RWPE1 (cell line): ENCODE measurements at regions not wholly inside any gene's neighbourhood (a gene's known extent, or its start where the extent isn't known, plus 50 kb on each side); places are given as distances from the start of the nearest gene placed in this dataset.

Experiments used
- CTCF ChIA-PET: fragments of 350-600 bp; sonication (Branson Sonifier 250); formaldehyde crosslinking; extraction: SDS; loops from one replicate; lab custom pipeline; 2021; lab: Yijun Ruan, JAX
- POLR2A ChIA-PET: fragments of 400-600 bp; formaldehyde crosslinking; extraction: SDS; loops from one replicate; lab custom pipeline; 2020; ENCODE audit warnings: antibody characterized with exemption; ENCODE audit not compliant: low non-redundant PET; lab: Yijun Ruan, JAX
- DNase-seq: peaks from one replicate; pipeline ENCODE4 v3.0.0; 2012; ENCODE audit warnings: low spot score
- H3K27ac ChIP-seq: fragments of 450-650 bp; 2 replicates; pipeline ENCODE4 v1.5.1; 2017
- CTCF ChIP-seq: fragments of 450-650 bp; conservative IDR thresholded peaks from 2 replicates; pipeline ENCODE4 v1.5.1; 2017; ENCODE audit warnings: low read depth, mild to moderate bottlenecking

GRCh38 chr7:17558135-17558534 lies 259.7 kb downstream of the AHR start:
- ChIA-PET POLR2A (no interaction called here), CTCF (no interaction called here)
- no peak for DNase-seq
- H3K27ac ChIP-seq, result no peak overlapping the region
- no peak for TF ChIP-seq CTCF

GRCh38 chr7:17558558-17559332 lies 260.3 kb downstream of the AHR start:
- no peak for DNase-seq
- TF ChIP-seq CTCF, result no peak
- CTCF ChIA-PET, result no interaction called here
- POLR2A ChIA-PET, result no interaction called here
- no peak overlapping the region for H3K27ac ChIP-seq

- no peak for DNase-seq
- TF ChIP-seq CTCF, result no peak
- H3K27ac ChIP-seq, result no peak overlapping the region
- ChIA-PET CTCF (no interaction called here), POLR2A (no interaction called here)
Observed at GRCh38 chr7:17559388-17559787, 260.9 kb downstream of the AHR start.

GRCh38 chr7:17560516-17560915 lies 262.1 kb downstream of the AHR start:
- peak; percentile 45 for DNase-seq
- no peak for TF ChIP-seq CTCF
- POLR2A ChIA-PET, result no interaction called here
- CTCF ChIA-PET, result no interaction called here
- no peak overlapping the region for H3K27ac ChIP-seq

GRCh38 chr7:17560966-17561365 lies 262.5 kb downstream of the AHR start:
- CTCF ChIA-PET, result no interaction called here
- H3K27ac ChIP-seq, result no peak overlapping the region
- POLR2A ChIA-PET, result no interaction called here
- TF ChIP-seq CTCF, result no peak
- DNase-seq, result no peak

- no peak for DNase-seq
- H3K27ac ChIP-seq, result no peak overlapping the region
- no peak for TF ChIP-seq CTCF
- ChIA-PET POLR2A (no interaction called here), CTCF (no interaction called here)
Observed at GRCh38 chr7:17564678-17565212, 266.3 kb downstream of the AHR start.
